DMS53 treated with DMSO at 0.1 percent for 48 hours (cell line): ENCODE measurements at regions not wholly inside any gene's neighbourhood (a gene's known extent, or its start where the extent isn't known, plus 50 kb on each side); places are given as distances from the start of the nearest gene placed in this dataset.

Experiments
- DNase-seq: peaks from one replicate; lab custom pipeline; 2025; ENCODE audit not compliant: unreplicated experiment; lab: John Stamatoyannopoulos, UW

GRCh38 chr17:59451706-59452105, 113.7 kb upstream of the DHX40 start:
- DNase-seq, result no peak

- no peak for DNase-seq
Measured at GRCh38 chr17:59454633-59455105, 110.7 kb upstream of the DHX40 start.

GRCh38 chr17:59456428-59456827, 109.0 kb upstream of the DHX40 start:
- DNase-seq, result no peak

- DNase-seq, result peak; percentile 36
Measured at GRCh38 chr17:59456923-59457615, 108.3 kb upstream of the DHX40 start.

- no peak for DNase-seq
Measured at GRCh38 chr17:59462385-59462784, 103.0 kb upstream of the DHX40 start.

- DNase-seq, result no peak
Measured at GRCh38 chr17:59464246-59464645, 101.2 kb upstream of the DHX40 start.

GRCh38 chr17:59465949-59466307, 99.5 kb upstream of the DHX40 start:
- DNase-seq, result no peak

GRCh38 chr17:59466946-59467801, 98.2 kb upstream of the DHX40 start:
- no peak for DNase-seq

- DNase-seq, result no peak
Measured at GRCh38 chr17:59469786-59470485, 95.5 kb upstream of the DHX40 start.

- no peak for DNase-seq
Measured at GRCh38 chr17:59470624-59471297, 94.6 kb upstream of the DHX40 start.

- no peak for DNase-seq
Measured at GRCh38 chr17:59476413-59476812, 89.0 kb upstream of the DHX40 start.

- no peak for DNase-seq
Measured at GRCh38 chr17:59479141-59479540, 86.3 kb upstream of the DHX40 start.

GRCh38 chr17:59483860-59484259, 81.5 kb upstream of the DHX40 start:
- no peak for DNase-seq

- DNase-seq, result no peak
Measured at GRCh38 chr17:59485015-59485414, 80.4 kb upstream of the DHX40 start.

- DNase-seq, result no peak
Measured at GRCh38 chr17:59485946-59486345, 79.5 kb upstream of the DHX40 start.

- DNase-seq, result no peak
Measured at GRCh38 chr17:59487161-59487873, 78.1 kb upstream of the DHX40 start.

GRCh38 chr17:59488805-59489204, 76.6 kb upstream of the DHX40 start:
- no peak for DNase-seq

- no peak for DNase-seq
Measured at GRCh38 chr17:59490216-59490615, 75.2 kb upstream of the DHX40 start.

- DNase-seq, result no peak
Measured at GRCh38 chr17:59491353-59492090, 73.9 kb upstream of the DHX40 start.

- no peak for DNase-seq
Measured at GRCh38 chr17:59492091-59492451, 73.3 kb upstream of the DHX40 start.
